ENCODE measurements at regions not wholly inside any gene's neighbourhood (a gene's known extent, or its start where the extent isn't known, plus 50 kb on each side); places are given as distances from the start of the nearest gene placed in this dataset.

DNA sequence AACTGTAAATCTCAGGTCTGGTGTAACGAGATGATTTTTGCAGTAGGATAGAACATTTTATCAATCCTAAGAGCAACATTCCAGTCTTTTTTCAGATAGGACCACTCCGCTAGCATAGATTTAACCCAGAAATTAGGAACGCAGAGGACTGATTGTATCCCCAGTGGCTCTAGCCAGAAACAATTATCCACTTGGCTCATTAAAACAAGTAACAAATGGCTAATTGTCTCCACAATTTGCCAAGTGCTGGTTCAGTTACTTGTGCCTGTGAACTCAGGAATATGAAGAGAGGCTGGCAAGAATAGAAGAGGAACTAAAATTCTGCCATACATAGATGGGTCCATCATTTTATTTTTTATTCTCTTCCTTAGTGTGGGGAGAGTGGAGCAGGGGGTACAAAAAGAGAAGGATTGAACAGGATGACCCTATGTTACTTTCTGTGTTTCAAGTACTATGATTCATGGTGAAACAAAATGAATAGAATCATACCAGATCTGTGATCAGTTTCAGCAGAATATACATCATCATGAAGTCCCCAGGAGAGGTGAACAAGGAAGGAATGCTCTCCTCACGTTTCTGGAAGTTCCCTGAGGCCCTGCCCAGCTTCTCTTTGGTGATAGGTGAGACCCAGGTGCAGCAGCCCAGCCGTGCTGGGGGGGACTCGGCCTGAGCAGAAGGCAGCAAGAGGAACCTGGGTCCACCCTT, 121.6 kb downstream of the ARL4C start:
- H3K4me1 ChIP-seq (ENCODE audit: control insufficient read depth, low read length): no peaks in the 10 kb centered on the region

DNA sequence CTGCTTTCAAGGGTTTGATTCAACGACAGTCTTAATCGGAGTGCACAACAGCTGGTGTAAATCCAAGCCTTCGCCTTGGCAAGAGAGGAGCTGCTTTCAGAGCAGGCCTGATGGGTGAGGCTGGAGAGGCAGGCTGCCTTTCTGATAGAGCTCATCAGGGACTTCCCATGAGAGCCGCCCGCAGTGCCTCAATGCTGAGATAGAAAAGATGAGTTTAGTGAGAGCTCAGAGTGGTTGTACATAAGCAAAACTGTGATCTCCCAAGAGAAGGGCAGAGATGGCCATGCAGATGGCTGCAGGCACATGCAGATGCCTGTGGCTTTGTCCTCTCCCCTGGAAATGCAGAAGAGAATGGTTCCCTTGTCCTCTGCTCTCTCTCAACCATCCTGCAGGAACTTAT, 122.1 kb downstream of the ARL4C start:
- no peaks in the 10 kb centered on the region for H3K27me3 ChIP-seq (ENCODE audit: control insufficient read depth, low read length)
- H3K9me2 ChIP-seq (replicated peaks; ENCODE audit: control insufficient read depth, low read length): no peaks in the 10 kb centered on the region
- H4K20me1 ChIP-seq (ENCODE audit: control insufficient read depth, insufficient read depth, low read depth, low read length): no peaks in the 10 kb centered on the region
- H3K9me3 ChIP-seq (ENCODE audit: control insufficient read depth, insufficient read depth, low read length): no peaks in the 10 kb centered on the region
- H3K4me2 ChIP-seq (ENCODE audit: low read length): no peak overlapping the region
- H3F3A ChIP-seq (ENCODE audit: control insufficient read depth, insufficient read depth): no peaks in the 10 kb centered on the region
- H3K36me3 ChIP-seq (ENCODE audit: control insufficient read depth, low read length): no peaks in the 10 kb centered on the region
- H3K4me3 ChIP-seq (ENCODE audit: low read length): no peak overlapping the region
- TF ChIP-seq, protein P1, sequence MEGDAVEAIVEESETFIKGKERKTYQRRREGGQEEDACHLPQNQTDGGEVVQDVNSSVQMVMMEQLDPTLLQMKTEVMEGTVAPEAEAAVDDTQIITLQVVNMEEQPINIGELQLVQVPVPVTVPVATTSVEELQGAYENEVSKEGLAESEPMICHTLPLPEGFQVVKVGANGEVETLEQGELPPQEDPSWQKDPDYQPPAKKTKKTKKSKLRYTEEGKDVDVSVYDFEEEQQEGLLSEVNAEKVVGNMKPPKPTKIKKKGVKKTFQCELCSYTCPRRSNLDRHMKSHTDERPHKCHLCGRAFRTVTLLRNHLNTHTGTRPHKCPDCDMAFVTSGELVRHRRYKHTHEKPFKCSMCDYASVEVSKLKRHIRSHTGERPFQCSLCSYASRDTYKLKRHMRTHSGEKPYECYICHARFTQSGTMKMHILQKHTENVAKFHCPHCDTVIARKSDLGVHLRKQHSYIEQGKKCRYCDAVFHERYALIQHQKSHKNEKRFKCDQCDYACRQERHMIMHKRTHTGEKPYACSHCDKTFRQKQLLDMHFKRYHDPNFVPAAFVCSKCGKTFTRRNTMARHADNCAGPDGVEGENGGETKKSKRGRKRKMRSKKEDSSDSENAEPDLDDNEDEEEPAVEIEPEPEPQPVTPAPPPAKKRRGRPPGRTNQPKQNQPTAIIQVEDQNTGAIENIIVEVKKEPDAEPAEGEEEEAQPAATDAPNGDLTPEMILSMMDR (IDR thresholded peaks at IDR 0.05; ENCODE audit: low read depth, low read length, poor library complexity, severe bottlenecking): no peak
- no peak for TF ChIP-seq EZH2phosphoT487 (IDR thresholded peaks at IDR 0.05; ENCODE audit: borderline replicate concordance, low read length)
- H3K4me1 ChIP-seq (ENCODE audit: control insufficient read depth, low read length): no peaks in the 10 kb centered on the region
- H3K27ac ChIP-seq (ENCODE audit: low read depth, low read length): no peak overlapping the region
- no peaks in the 10 kb centered on the region for H3K79me2 ChIP-seq (ENCODE audit: control insufficient read depth, low read length)

More for the DNA sequence above, 121.6 kb downstream of the ARL4C start:
- no peak for TF ChIP-seq EZH2phosphoT487 (IDR thresholded peaks at IDR 0.05; ENCODE audit: borderline replicate concordance, low read length)
- TF ChIP-seq, protein P1 (IDR thresholded peaks at IDR 0.05; ENCODE audit: low read depth, low read length, poor library complexity, severe bottlenecking): no peak
- H3K9me3 ChIP-seq (ENCODE audit: control insufficient read depth, insufficient read depth, low read length): no peaks in the 10 kb centered on the region
- no peak overlapping the region for H3K27ac ChIP-seq (ENCODE audit: low read depth, low read length)
- no peaks in the 10 kb centered on the region for H3F3A ChIP-seq (ENCODE audit: control insufficient read depth, insufficient read depth)
- no peaks in the 10 kb centered on the region for H4K20me1 ChIP-seq (ENCODE audit: control insufficient read depth, insufficient read depth, low read depth, low read length)
- no peaks in the 10 kb centered on the region for H3K27me3 ChIP-seq (ENCODE audit: control insufficient read depth, low read length)
- no peak overlapping the region for H3K4me3 ChIP-seq (ENCODE audit: low read length)
- no peaks in the 10 kb centered on the region for H3K79me2 ChIP-seq (ENCODE audit: control insufficient read depth, low read length)
- no peak overlapping the region for H3K4me2 ChIP-seq (ENCODE audit: low read length)
- H3K9me2 ChIP-seq (replicated peaks; ENCODE audit: control insufficient read depth, low read length): no peaks in the 10 kb centered on the region
- H3K36me3 ChIP-seq (ENCODE audit: control insufficient read depth, low read length): no peaks in the 10 kb centered on the region

DNA sequence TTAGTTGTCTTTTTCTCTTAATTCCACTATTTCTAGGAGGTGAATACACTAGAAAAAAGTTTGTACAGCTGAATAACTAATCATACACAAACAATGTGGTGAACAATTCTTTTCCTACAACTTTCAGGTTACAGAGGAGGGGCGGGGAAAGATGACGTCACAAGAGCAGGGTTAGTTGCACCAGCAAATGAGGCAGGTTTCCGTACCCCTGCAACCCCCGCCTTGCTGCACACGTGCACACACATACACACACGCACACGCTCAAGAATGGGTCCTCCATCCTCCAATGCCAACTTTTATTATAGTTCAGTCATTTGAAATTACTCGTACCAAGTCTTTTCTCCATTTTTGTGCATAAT, 122.8 kb downstream of the ARL4C start:
- H4K20me1 ChIP-seq (ENCODE audit: control insufficient read depth, insufficient read depth, low read depth, low read length): no peaks in the 10 kb centered on the region
- H3K4me2 ChIP-seq (ENCODE audit: low read length): no peak overlapping the region
- no peaks in the 10 kb centered on the region for H3K79me2 ChIP-seq (ENCODE audit: control insufficient read depth, low read length)
- TF ChIP-seq, protein P1 (IDR thresholded peaks at IDR 0.05; ENCODE audit: low read depth, low read length, poor library complexity, severe bottlenecking): no peak
- no peak for TF ChIP-seq EZH2phosphoT487 (IDR thresholded peaks at IDR 0.05; ENCODE audit: borderline replicate concordance, low read length)
- no peaks in the 10 kb centered on the region for H3K27me3 ChIP-seq (ENCODE audit: control insufficient read depth, low read length)
- no peaks in the 10 kb centered on the region for H3K4me1 ChIP-seq (ENCODE audit: control insufficient read depth, low read length)
- no peaks in the 10 kb centered on the region for H3K9me3 ChIP-seq (ENCODE audit: control insufficient read depth, insufficient read depth, low read length)
- no peaks in the 10 kb centered on the region for H3K36me3 ChIP-seq (ENCODE audit: control insufficient read depth, low read length)
- H3K4me3 ChIP-seq (ENCODE audit: low read length): no peak overlapping the region
- no peak overlapping the region for H3K27ac ChIP-seq (ENCODE audit: low read depth, low read length)
- no peaks in the 10 kb centered on the region for H3K9me2 ChIP-seq (replicated peaks; ENCODE audit: control insufficient read depth, low read length)
- no peaks in the 10 kb centered on the region for H3F3A ChIP-seq (ENCODE audit: control insufficient read depth, insufficient read depth)
